ENCODE measurements at regions not wholly inside any gene's neighbourhood (a gene's known extent, or its start where the extent isn't known, plus 50 kb on each side); places are given as distances from the start of the nearest gene placed in this dataset.
A peak's percentile ranks its signal among the peaks of the same experiment; 100 is the strongest.

DNA sequence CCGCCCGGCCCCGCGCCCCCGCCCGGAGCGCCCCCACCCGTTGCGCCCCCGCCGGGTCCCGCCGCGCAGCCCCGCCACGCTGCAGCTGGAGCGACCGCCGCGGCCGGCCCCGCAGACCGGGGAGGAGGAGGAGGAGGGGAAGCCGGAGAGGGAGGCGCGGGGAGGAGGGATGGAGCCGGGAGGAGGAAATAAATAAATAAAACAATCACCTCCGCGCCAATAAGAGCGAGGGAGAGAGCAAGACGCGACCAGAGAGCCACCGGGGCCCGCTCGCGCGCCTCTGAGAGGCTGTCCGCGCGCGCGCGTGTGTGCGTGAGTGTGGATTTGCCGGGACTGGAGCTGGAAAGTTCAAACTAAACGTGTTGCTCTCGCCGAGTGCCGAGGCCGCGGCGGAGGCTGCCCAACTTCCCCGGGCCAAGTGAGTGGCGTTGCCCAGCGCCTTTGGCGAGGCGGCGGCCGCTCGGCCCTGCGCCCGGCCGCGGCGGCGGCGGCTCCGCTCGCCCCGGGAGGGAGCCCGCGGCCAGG is 2184.4 kb upstream of the TENM3 start:
- peak; percentile 14 for DNase-seq (ENCODE audit: low spot score)

DNA sequence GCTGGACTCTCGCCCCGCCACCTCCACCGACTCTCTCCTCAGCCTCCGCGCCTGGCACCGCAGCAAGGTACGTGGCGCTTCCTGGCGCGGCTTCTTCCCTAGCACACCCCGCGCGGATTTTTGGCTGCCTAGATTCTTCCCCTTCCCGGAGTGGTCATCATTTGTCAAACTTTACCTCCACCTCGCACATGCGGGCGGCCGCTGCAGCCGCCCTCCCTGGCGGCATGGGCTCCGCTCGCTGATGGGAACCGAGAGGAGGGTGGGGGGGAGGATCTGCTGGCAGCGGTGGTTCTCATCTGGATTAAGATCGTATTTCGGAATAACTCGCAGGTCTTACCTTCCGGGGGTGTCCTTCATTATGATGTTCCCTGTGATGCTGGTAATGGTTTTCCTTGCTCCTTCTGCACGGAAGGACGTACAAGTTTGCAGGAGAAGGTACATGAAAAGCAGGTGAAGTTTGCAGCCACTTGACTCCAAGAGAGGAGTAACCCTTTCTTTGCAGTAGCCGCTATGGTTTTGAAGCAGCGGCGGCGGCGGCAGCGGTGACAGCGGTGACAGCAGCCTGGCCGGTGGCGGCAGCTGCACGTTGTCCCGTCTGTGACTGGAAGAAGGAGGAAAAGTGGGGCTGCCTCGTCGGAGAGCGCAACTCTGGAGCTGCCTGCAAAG is 2183.9 kb upstream of the TENM3 start:
- no peak for DNase-seq (ENCODE audit: low spot score)

DNA sequence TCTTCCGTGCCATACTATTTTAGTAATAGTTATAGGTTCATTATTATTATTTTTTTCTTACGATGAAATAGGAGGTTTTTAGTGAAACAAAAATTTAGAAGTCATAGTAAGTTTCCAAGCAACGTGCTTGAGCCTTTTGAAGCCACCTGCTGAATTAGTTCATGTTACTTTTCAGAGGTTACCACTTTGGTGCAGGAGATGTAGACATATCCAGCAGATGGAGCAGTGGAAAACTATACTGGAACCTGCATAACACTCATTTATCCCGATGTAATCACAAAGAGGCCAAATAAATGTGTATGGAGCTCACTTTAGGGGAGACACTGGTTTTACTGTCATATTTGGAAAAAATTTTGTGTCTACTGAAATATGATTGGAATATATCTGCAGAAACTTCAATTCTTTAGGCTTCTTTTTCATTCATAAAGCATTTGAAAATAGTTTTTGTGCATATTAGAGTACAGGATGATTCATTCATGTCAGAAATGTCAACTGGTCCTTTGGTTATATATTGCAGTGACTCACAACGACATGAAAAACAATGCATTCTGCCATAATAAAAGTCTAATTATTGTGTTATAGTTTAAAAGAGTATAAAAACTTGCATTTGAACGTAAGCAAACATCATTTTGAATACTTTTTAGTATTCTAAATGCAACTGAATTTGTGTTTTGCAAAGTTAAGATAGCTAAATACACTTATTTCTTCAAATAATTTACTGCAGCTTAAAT is 2182.9 kb upstream of the TENM3 start:
- DNase-seq (ENCODE audit: low spot score), result no peak

DNA sequence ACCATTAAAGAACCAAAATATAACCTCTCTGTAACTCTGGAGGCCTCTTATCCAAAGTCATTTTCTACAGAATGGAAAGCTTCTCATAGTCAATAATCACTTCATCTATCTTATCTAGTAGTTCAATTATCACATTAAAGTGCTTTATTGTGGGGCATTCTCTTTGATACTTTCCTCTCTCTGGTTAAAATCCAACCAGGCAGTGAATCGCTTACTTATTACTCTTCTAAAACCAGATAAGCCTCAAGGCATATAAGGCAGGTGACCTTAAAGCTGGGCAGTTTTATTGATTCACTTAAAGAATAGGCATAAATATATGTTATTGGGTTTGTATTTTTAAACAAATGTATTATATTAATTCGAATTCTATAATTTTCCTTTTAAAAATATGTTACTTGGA is 2162.1 kb upstream of the TENM3 start:
- DNase-seq (ENCODE audit: low spot score), result no peak

DNA sequence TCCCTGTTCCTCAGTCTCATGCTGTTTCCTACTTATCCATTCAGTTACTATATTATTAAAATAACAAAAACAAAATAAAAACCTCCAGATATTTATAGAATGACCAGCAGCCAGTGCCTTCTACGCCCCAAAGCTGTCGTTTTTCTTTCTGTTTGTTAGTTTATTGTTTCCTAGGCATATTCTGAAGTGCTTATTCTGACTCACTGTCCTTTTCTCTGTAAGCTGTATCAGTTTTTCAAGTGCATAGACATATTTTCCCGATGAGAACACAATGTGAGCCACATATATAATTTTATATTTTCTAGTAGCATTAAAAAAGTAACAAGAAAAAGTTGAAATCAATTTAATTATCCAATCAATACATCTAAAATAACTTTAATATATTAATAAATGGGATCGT is 2158.6 kb upstream of the TENM3 start:
- no peak for DNase-seq (ENCODE audit: low spot score)

DNA sequence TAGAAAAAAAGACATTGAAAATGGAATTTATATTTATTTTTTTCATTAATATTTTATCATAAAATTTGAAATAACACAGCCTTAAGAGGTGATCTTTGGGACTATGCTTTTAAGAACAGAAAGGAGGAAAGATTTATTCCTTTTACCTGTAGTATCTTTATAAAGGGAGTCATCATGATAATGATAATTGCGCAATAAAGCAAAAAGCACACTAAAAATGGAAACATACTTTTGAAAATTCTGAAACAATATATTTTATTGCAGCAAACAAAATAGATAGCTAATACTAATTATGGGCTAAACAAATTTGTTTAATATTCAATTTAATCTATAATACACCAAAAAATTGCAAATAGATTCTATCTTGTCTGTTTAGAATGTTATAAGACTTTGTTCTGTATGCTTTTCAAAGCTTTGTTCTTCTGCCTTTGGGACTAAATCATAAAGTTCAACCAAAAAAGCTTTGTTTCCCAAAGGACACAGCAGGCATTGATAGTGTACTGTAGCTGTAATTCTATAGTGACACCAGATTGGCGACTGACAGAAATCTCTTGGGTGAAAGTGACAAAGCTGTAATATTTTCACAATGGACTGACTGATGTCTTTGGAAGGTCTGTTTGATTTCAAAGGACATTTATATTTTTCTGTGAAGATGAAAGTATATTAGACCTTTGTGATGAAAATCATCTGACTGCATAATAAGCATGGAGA is 2156.6 kb upstream of the TENM3 start:
- no peak for DNase-seq (ENCODE audit: low spot score)

DNA sequence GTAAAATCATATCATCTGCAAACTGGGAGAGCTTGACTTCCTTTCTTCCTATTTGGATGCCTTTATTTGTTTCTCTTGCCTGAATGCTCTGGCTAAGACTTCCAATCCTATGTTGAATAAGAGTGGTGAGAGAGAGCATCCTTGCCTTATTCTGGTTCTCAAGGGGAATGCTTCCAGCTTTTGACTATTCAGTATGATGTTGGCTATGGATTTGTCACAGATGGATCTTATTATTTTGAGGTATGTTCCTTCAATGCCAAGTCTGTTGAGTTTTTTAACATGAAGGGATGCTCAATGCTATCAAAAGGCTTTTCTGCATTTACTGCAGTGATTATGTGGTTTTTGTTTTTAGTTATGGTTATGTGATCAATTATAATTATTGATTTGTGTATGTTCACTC is 2144.6 kb upstream of the TENM3 start:
- no peak for DNase-seq (ENCODE audit: low spot score)

DNA sequence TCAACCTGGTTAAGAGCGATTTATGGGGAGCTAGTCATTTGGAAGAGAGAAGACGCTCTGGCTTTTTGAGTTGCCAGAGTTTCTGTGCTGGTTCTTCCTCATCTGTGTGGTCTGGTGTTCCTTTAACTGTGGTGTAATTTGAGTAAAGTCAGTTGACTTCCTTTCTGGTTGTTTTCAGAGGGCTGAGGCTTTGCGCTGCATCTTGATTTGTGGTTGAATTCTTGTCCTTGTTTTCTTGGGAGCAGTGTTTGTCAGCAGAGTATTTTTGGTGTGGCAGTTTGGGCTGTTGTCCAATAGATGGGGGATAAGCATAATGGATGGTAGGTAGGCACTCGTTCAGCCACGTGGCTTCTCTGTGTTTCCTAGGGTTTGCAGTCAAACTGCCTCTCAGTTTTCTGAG is 2143.2 kb upstream of the TENM3 start:
- DNase-seq (ENCODE audit: low spot score), result no peak

DNA sequence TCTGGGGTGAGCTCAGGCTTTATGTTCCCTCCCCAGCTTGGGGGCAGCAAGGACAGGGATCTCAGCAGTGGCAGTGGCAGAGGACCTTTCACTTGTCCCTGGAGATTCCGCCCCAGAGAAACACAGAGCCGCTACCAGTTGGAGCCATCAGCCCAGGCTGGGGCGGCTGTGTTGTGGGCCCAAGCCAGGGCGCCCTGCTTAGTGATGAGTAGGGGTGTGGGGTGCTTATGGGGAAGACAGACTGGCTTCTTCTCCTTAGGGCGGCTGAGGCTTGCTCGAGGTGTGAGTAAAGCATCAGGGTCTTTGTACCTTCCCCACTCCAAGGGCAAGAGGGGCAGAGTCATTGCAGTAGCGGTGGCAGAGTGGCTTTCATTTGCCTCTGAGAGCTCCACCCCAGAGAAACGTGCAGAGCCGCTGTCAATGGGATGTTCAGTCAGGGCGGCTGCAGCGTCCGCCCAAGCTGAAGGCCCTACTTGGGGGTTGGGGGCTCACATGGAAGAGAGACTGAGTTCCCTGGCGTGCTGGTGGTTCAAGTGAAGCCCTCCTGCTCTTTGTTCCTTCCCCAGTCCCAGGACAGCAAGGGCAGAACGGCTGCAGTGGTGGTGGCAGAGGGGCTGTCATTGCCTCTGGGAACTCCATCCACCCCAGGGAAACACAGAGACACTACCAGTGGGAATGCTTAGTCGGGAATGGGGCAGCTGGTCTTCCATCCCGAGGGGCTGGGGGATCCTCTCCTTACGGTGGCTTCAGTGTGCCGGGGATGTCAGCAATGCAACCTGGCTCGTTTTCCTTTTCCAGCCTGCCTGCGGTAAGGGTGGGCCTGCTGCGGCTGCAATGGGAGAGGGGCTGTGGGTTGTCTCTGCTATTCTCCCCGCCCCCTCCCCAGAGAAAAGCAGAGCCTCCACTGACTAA is 2142.5 kb upstream of the TENM3 start:
- DNase-seq (ENCODE audit: low spot score), result no peak

DNA sequence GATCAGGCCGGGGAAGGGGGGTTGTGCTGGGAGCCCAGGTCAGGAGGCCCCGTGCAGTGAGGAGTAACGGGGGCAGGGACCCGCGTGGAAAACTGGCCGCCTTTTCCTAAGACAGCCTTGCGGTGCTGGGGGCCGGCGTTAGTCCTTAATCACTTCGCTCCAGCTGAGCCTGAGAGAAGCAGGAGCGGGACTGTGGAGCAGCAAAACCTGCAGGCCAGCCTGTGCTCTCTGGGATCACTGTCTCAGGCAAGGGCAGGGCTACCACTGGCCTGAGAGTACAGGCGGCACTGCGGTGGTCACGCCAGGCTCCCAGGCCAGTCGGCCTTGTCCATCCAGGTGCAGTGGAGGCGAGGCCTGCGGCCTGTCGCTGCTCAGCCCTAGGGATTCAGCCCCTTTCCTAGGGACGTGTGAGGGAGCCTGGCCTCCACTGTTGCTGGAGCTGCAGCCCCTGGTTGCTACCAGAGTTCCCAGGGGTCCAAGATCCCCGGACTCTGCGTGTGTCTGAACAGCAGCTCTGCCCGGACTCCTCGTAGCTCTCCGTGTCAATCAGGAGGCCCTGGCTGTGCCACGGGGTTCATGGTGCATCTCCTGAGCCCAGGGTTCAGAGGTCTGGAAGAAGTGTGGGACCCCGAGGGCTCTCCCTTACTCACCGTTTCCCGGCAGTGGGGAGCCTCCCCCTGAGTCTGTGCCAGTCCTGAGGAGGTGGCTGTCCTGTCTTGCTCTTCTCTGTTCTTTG is 2141.7 kb upstream of the TENM3 start:
- DNase-seq (ENCODE audit: low spot score), result no peak

DNA sequence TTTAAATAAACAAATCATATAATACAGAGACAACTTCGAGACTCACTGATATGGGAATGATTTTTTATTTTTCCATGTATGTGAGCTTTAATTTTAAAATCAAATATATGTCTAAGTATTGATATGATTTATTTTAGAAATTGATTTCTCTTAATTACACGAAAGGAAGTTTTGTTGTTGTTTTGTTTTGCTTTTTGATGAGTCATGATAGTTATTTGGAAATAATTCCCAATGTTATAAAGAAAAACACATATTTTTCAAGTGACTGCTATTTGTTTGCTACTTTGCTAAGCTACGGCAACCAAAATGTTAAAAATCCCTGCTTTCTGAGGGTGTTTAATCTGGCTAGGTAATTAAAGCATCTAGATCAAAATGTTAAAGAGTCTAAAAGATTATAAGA is 2139.4 kb upstream of the TENM3 start:
- no peak for DNase-seq (ENCODE audit: low spot score)

DNA sequence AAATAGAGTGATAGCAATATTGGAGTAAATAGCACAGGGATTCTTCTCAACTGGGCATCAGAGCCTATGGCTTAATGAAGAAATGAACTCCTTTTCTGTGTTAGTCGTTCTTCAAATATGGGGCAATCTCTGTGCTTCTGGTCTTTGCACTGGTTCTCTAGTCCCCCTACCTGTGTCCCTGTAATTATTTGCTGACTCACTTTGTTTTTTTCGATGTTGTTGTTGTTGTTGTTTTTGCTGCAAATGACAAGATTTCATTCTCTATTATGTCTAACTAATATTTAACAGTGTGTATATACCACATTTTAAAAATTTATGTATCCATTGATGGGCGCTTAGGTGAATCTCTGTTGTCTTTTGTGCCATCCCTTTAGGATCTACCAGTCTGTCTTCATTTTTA is 2137.8 kb upstream of the TENM3 start:
- no peak for DNase-seq (ENCODE audit: low spot score)

DNA sequence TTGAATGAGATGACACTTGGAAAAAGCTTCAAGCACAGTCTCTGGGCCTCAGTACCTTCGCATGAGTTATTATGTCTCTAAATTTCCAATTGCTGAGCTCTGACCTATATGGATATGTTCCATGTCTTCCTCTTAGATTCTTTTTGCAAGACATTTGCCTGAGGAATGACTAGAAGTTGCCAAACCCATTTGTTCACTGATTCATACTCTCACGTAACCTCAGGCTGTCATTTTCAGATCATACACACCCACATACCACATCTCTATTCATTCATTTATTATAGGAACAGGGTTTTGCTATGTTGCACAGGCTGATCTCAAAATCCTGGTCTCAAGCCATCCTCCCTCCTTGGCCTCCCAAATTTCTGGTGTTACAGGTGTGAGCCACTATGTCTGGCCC is 2137.1 kb upstream of the TENM3 start:
- DNase-seq (ENCODE audit: low spot score), result no peak

DNA sequence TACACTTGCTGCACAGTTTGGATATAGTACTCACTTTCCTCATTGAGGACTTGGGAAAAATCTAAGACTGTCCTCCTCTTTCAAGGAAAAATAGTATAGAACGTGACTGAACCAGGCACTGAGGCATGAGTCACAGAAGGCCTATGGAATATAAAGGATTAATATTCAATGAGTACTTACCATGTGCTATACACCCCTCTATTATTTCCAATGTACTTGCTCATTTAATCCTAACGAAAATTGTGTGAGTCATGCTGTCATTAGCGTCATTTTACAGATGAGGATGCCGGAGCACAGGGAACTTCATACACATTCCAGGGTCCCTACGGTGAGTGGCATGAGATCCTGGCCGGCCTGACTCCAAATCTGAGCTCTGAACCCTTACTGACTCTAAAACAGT is 2136.2 kb upstream of the TENM3 start:
- no peak for DNase-seq (ENCODE audit: low spot score)

DNA sequence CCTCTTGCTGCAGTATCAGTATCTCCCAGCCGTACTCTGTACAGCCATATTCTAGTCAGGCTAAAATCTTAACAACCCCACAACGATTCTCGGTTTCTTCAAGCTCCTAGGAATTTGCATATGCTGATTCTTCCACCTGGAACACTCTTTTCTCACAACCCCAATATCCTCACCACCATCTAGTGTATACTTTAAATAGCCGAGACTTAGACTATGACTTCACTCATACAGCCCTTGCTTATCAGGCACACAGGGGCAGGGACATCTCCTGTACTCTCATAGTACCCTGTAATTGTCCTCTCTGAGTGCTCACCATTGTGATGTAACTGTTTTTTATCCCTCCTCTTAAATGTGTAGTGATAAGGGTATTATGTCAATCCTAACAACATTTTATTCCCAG is 2126.4 kb upstream of the TENM3 start:
- DNase-seq (ENCODE audit: low spot score), result no peak

DNA sequence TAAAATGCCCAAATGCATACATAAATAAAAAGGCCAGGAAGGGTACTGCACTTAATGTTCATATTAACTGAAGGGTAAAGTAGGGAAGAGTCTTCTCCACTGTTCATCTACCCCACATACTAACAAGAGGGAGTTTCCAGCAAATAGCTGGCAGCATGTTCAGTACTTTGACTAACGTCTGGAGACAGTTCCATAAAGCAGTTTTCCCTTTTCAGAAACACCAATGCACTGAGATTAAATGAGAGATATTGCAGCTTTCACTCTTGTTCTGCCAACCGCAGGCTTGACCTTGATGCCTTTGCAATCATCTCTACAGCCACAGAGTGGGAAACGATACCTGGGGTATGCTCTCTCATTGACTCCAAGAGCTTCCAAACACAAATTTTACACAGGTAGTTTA is 2123.1 kb upstream of the TENM3 start:
- no peak for DNase-seq (ENCODE audit: low spot score)

DNA sequence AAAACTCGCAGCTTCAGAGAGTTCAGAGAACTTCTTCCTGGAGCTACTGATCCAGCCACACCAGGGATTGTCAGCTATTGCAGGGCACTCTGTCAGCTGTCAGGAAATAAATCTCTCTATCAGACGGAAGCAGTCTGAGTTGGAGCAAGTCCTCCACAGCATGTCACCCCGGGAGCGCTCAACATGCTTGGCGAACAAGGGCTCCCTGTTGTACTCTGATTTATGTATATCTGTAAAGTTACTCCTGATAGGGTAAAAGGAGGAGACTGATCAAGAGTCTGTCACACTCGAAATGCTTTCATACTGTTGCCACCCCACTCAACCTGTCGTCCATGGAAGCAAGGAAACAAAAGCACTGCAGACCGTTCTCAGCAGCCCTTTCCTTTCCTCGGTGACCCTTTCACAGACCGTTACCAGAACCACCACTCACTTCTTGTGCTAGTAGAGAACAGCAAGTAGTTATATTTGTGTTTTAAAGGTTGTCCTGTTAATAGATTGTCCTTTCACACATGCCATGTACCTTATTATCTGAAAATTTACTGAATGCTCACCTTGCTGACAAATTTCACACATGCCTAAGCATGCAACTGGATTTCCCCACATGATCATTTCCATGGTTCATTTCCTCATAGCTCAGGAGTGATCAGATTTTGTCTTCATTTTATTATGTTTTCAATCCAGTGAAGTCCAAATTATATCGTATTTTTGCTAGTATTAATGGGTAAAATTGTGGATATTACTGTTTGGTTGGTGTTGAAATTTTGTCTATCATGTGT is 2108.9 kb upstream of the TENM3 start:
- DNase-seq (ENCODE audit: low spot score), result no peak

DNA sequence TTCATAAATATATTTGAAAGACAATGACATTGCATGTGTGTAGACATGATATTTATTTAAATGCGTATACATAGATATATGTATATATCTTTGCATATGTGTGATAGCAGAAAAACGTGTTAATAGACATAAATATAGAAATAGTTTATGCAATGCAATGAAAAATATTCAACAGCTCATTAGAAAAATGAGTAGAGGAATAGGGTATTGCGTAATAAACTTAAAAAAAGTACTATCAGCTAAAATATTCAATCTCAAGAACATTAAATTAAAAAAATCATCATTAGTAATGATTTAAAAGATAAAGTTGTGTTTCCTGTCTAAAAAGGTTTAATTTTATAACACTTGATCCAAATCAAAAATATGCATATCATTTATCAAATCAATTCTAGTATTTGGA is 2101.5 kb upstream of the TENM3 start:
- no peak for DNase-seq (ENCODE audit: low spot score)

DNA sequence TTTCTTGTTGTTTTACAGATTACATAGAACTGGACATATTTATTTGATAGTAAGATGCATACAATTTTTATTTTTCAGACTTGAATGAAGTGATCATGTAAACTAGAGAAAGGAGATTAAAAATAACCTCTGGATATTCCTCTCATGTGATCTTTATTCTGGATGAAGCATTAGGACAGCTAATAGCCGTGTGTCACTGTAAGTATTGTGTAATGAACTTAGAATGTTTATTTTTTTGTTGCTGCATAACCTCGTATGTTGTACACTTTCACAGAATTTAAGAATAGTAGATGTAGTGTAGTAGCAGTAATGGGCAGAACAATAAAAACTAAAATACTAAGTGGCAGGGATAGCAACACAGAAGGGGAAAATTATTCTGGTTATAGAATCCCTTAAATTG is 2094.5 kb upstream of the TENM3 start:
- DNase-seq (ENCODE audit: low spot score), result no peak

DNA sequence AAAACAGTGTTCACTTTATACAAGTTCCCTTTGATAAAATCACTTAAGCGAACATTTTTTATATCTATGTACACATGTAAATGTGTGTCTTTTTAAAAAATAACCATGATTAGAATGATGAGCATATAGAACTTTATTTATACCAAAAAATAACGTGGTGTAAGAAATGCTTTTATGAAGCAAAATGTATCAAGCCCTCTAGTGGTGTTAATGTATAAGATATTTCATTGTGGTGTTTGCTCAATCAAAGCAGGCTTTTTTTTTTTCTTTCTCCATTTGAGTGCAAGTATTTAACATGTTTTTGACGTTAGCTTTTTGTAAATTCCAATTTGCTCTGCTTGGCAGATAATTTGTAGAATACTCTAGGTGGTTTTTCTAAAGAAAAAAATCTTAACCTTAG is 2092.4 kb upstream of the TENM3 start:
- DNase-seq (ENCODE audit: low spot score), result no peak

DNA sequence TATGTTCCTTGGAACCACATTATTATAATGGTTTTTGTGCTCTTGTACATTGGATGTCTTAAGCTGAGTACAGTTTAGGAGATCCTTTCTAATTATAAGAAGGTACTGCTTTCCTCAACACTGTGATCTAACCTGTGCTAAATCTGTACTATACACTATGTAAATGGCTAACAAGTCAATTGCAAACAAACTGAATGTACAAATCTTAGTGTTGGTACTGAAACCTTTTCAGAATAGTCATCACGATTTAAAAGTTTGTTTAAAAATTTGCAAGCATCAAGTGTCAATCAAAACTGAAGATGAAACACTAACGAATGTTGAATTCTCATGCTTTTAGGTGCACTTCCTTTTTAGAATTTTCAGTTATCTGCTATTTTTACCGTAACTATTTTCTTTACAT is 2090.4 kb upstream of the TENM3 start:
- no peak for DNase-seq (ENCODE audit: low spot score)

Data from AG08395 (cell line).